ENCODE measurements at regions not wholly inside any gene's neighbourhood (a gene's known extent, or its start where the extent isn't known, plus 50 kb on each side); places are given as distances from the start of the nearest gene placed in this dataset.
"Not testable (repeated sequence)": the region's sequence is repeated elsewhere in the genome, so short reads cannot be mapped to it uniquely, and the experiment has no call there.

- Histone ChIP-seq H3K36me3 (ENCODE audit: control insufficient read depth, insufficient read depth, low read length) (no peaks in the 10 kb centered on the region), H3K4me3 (ENCODE audit: low read depth, low read length) (no peak overlapping the region), H3K27ac (ENCODE audit: low read depth, low read length) (no peak overlapping the region), H3K27me3 (ENCODE audit: control insufficient read depth, insufficient read depth, low read length) (no peaks in the 10 kb centered on the region), H3K4me1 (ENCODE audit: control insufficient read depth, insufficient read depth, low read length) (no peaks in the 10 kb centered on the region), H3K9me3 (ENCODE audit: control insufficient read depth, insufficient read depth, low read length) (no peaks in the 10 kb centered on the region)
- no peak for DNase-seq (ENCODE audit: low read depth in 4 of 6, low spot score in 6 of 6)
- 100% methylated on average over 3 of the region's 3 CpGs for WGBS (ENCODE audit: insufficient coverage)
Measured at GRCh38 chr10:28986856-28987255, 302.0 kb upstream of the LYZL1 start.

- no peak for DNase-seq (ENCODE audit: low read depth in 4 of 6, low spot score in 6 of 6)
- Histone ChIP-seq H3K27me3 (ENCODE audit: control insufficient read depth, insufficient read depth, low read length) (no peaks in the 10 kb centered on the region), H3K27ac (ENCODE audit: low read depth, low read length) (no peak overlapping the region), H3K9me3 (ENCODE audit: control insufficient read depth, insufficient read depth, low read length) (no peaks in the 10 kb centered on the region), H3K4me3 (ENCODE audit: low read depth, low read length) (no peak overlapping the region), H3K36me3 (ENCODE audit: control insufficient read depth, insufficient read depth, low read length) (no peaks in the 10 kb centered on the region), H3K4me1 (ENCODE audit: control insufficient read depth, insufficient read depth, low read length) (no peaks in the 10 kb centered on the region)
- WGBS (ENCODE audit: insufficient coverage) = 95% methylated on average over 8 of the region's 14 CpGs
Measured at GRCh38 chr10:28987555-28988320, 301.1 kb upstream of the LYZL1 start.

- Histone ChIP-seq H3K9me3 (ENCODE audit: control insufficient read depth, insufficient read depth, low read length) (no peaks in the 10 kb centered on the region), H3K4me1 (ENCODE audit: control insufficient read depth, insufficient read depth, low read length) (no peaks in the 10 kb centered on the region), H3K27me3 (ENCODE audit: control insufficient read depth, insufficient read depth, low read length) (no peaks in the 10 kb centered on the region), H3K36me3 (ENCODE audit: control insufficient read depth, insufficient read depth, low read length) (no peaks in the 10 kb centered on the region), H3K4me3 (ENCODE audit: low read depth, low read length) (no peak overlapping the region), H3K27ac (ENCODE audit: low read depth, low read length) (no peak overlapping the region)
- WGBS (ENCODE audit: insufficient coverage) = 100% methylated on average over 4 of the region's 6 CpGs
- DNase-seq (ENCODE audit: low read depth in 4 of 6, low spot score in 6 of 6) = no peak
Measured at GRCh38 chr10:28988980-28989379, 299.9 kb upstream of the LYZL1 start.

- 83% methylated on average over 6 of the region's 7 CpGs for WGBS (ENCODE audit: insufficient coverage)
- Histone ChIP-seq H3K4me1 (ENCODE audit: control insufficient read depth, insufficient read depth, low read length) (no peaks in the 10 kb centered on the region), H3K4me3 (ENCODE audit: low read depth, low read length) (no peak overlapping the region), H3K27ac (ENCODE audit: low read depth, low read length) (no peak overlapping the region), H3K9me3 (ENCODE audit: control insufficient read depth, insufficient read depth, low read length) (no peaks in the 10 kb centered on the region), H3K27me3 (ENCODE audit: control insufficient read depth, insufficient read depth, low read length) (no peaks in the 10 kb centered on the region), H3K36me3 (ENCODE audit: control insufficient read depth, insufficient read depth, low read length) (no peaks in the 10 kb centered on the region)
- DNase-seq (ENCODE audit: low read depth in 4 of 6, low spot score in 6 of 6) = peak in 1 of 6 donors; percentile 18
Measured at GRCh38 chr10:28991333-28992270, 297.3 kb upstream of the LYZL1 start.

GRCh38 chr10:28993056-28993455, 295.8 kb upstream of the LYZL1 start:
- Histone ChIP-seq H3K9me3 (ENCODE audit: control insufficient read depth, insufficient read depth, low read length) (no peaks in the 10 kb centered on the region), H3K4me1 (ENCODE audit: control insufficient read depth, insufficient read depth, low read length) (no peaks in the 10 kb centered on the region), H3K27me3 (ENCODE audit: control insufficient read depth, insufficient read depth, low read length) (no peaks in the 10 kb centered on the region), H3K4me3 (ENCODE audit: low read depth, low read length) (no peak overlapping the region), H3K36me3 (ENCODE audit: control insufficient read depth, insufficient read depth, low read length) (no peaks in the 10 kb centered on the region), H3K27ac (ENCODE audit: low read depth, low read length) (no peak overlapping the region)
- no peak for DNase-seq (ENCODE audit: low read depth in 4 of 6, low spot score in 6 of 6)
- 75% methylated on average over 5 of the region's 8 CpGs for WGBS (ENCODE audit: insufficient coverage)

GRCh38 chr10:28993861-28994260, 295.0 kb upstream of the LYZL1 start:
- no peaks in the 10 kb centered on the region for H3K9me3 ChIP-seq (ENCODE audit: control insufficient read depth, insufficient read depth, low read length)
- no peaks in the 10 kb centered on the region for H3K4me1 ChIP-seq (ENCODE audit: control insufficient read depth, insufficient read depth, low read length)
- DNase-seq (ENCODE audit: low read depth in 4 of 6, low spot score in 6 of 6) = no peak
- no peaks in the 10 kb centered on the region for H3K36me3 ChIP-seq (ENCODE audit: control insufficient read depth, insufficient read depth, low read length)
- H3K4me3 ChIP-seq (ENCODE audit: low read depth, low read length) = no peak overlapping the region
- no peak overlapping the region for H3K27ac ChIP-seq (ENCODE audit: low read depth, low read length)
- H3K27me3 ChIP-seq (ENCODE audit: control insufficient read depth, insufficient read depth, low read length) = no peaks in the 10 kb centered on the region
- whole genome bisulfite sequencing (ENCODE audit: insufficient coverage) = 100% methylated on average over 1 of the region's 1 CpG

GRCh38 chr10:28994802-28995201, 294.1 kb upstream of the LYZL1 start:
- no CpG with 5 or more reads among the region's 5 CpGs for WGBS (ENCODE audit: insufficient coverage)
- H3K27me3 ChIP-seq (ENCODE audit: control insufficient read depth, insufficient read depth, low read length) = not testable (repeated sequence)

GRCh38 chr10:28995497-28995896, 293.4 kb upstream of the LYZL1 start:
- Histone ChIP-seq H3K4me3 (ENCODE audit: low read depth, low read length) (no peak overlapping the region), H3K9me3 (ENCODE audit: control insufficient read depth, insufficient read depth, low read length) (no peaks in the 10 kb centered on the region), H3K27ac (ENCODE audit: low read depth, low read length) (no peak overlapping the region), H3K4me1 (ENCODE audit: control insufficient read depth, insufficient read depth, low read length) (no peaks in the 10 kb centered on the region), H3K27me3 (ENCODE audit: control insufficient read depth, insufficient read depth, low read length) (no peaks in the 10 kb centered on the region), H3K36me3 (ENCODE audit: control insufficient read depth, insufficient read depth, low read length) (no peaks in the 10 kb centered on the region)
- DNase-seq (ENCODE audit: low read depth in 4 of 6, low spot score in 6 of 6) = no peak
- no CpG with 5 or more reads among the region's 4 CpGs for WGBS (ENCODE audit: insufficient coverage)

More at GRCh38 chr10:28994802-28995201, 294.1 kb upstream of the LYZL1 start:
- H3K27ac ChIP-seq (ENCODE audit: low read depth, low read length); H3K4me1 ChIP-seq (ENCODE audit: control insufficient read depth, insufficient read depth, low read length); H3K9me3 ChIP-seq (ENCODE audit: control insufficient read depth, insufficient read depth, low read length); H3K4me3 ChIP-seq (ENCODE audit: low read depth, low read length); H3K36me3 ChIP-seq (ENCODE audit: control insufficient read depth, insufficient read depth, low read length); DNase-seq (ENCODE audit: low read depth in 4 of 6, low spot score in 6 of 6): not testable (repeated sequence)

GRCh38 chr10:28996345-28996744, 292.5 kb upstream of the LYZL1 start:
- Histone ChIP-seq H3K9me3 (ENCODE audit: control insufficient read depth, insufficient read depth, low read length) (no peaks in the 10 kb centered on the region), H3K36me3 (ENCODE audit: control insufficient read depth, insufficient read depth, low read length) (no peaks in the 10 kb centered on the region), H3K27ac (ENCODE audit: low read depth, low read length) (no peak overlapping the region), H3K4me1 (ENCODE audit: control insufficient read depth, insufficient read depth, low read length) (no peaks in the 10 kb centered on the region), H3K27me3 (ENCODE audit: control insufficient read depth, insufficient read depth, low read length) (no peaks in the 10 kb centered on the region), H3K4me3 (ENCODE audit: low read depth, low read length) (no peak overlapping the region)
- WGBS (ENCODE audit: insufficient coverage) = 80% methylated on average over 2 of the region's 6 CpGs
- no peak for DNase-seq (ENCODE audit: low read depth in 4 of 6, low spot score in 6 of 6)

Data from spinal cord (tissue), 9 donors.